Right renal cortex interstitium (tissue), 3 donors: ENCODE measurements at regions not wholly inside any gene's neighbourhood (a gene's known extent, or its start where the extent isn't known, plus 50 kb on each side); places are given as distances from the start of the nearest gene placed in this dataset.
A peak's percentile ranks its signal among the peaks of the same experiment; 100 is the strongest.

Experiments used
- DNase-seq, 3 donors: peaks; one replicate each; pipeline ENCODE4 v3.0.0-alpha.2; 2013; ENCODE audit warnings: low read depth in 3 of 3, low spot score in 2 of 3

GRCh38 chr2:5751873-5752482 lies 59.8 kb downstream of the SOX11 start:
- no peak for DNase-seq

- DNase-seq = peak; percentile 19 to 45 (median 33)
Observed at GRCh38 chr2:5756272-5756671, 64.1 kb downstream of the SOX11 start.

GRCh38 chr2:5758346-5758745 lies 66.2 kb downstream of the SOX11 start:
- no peak for DNase-seq

- DNase-seq = no peak
Observed at GRCh38 chr2:5759949-5760348, 67.8 kb downstream of the SOX11 start.

GRCh38 chr2:5763531-5763930 lies 71.3 kb downstream of the SOX11 start:
- DNase-seq = no peak

- DNase-seq = no peak
Observed at GRCh38 chr2:5764041-5764440, 71.9 kb downstream of the SOX11 start.

GRCh38 chr2:5766056-5766455 lies 73.9 kb downstream of the SOX11 start:
- no peak for DNase-seq

GRCh38 chr2:5766561-5766960 lies 74.4 kb downstream of the SOX11 start:
- no peak for DNase-seq

GRCh38 chr2:5777131-5777535 lies 84.9 kb downstream of the SOX11 start:
- DNase-seq = peak in 2 of 3 donors; percentile 51 to 58

GRCh38 chr2:5781679-5782078 lies 89.5 kb downstream of the SOX11 start:
- DNase-seq = no peak

GRCh38 chr2:5782103-5782502 lies 89.9 kb downstream of the SOX11 start:
- no peak for DNase-seq

- no peak for DNase-seq
Observed at GRCh38 chr2:5788447-5788846, 96.3 kb downstream of the SOX11 start.

GRCh38 chr2:5791371-5791770 lies 99.2 kb downstream of the SOX11 start:
- no peak for DNase-seq

- no peak for DNase-seq
Observed at GRCh38 chr2:5794012-5794411, 101.8 kb downstream of the SOX11 start.

- no peak for DNase-seq
Observed at GRCh38 chr2:5798084-5798483, 105.9 kb downstream of the SOX11 start.

- no peak for DNase-seq
Observed at GRCh38 chr2:5799348-5799747, 107.2 kb downstream of the SOX11 start.

- no peak for DNase-seq
Observed at GRCh38 chr2:5803547-5803946, 111.4 kb downstream of the SOX11 start.

GRCh38 chr2:5818961-5819600 lies 126.9 kb downstream of the SOX11 start:
- DNase-seq = no peak

GRCh38 chr2:5824126-5824525 lies 131.9 kb downstream of the SOX11 start:
- no peak for DNase-seq

- DNase-seq = no peak
Observed at GRCh38 chr2:5825686-5826085, 133.5 kb downstream of the SOX11 start.

GRCh38 chr2:5826979-5827655 lies 134.9 kb downstream of the SOX11 start:
- DNase-seq = no peak

GRCh38 chr2:5834501-5834900 lies 142.3 kb downstream of the SOX11 start:
- DNase-seq = no peak
